Hematopoietic multipotent progenitor cell (in vitro differentiated cells): ENCODE measurements at regions not wholly inside any gene's neighbourhood (a gene's known extent, or its start where the extent isn't known, plus 50 kb on each side); places are given as distances from the start of the nearest gene placed in this dataset.
"Not testable (repeated sequence)": the region's sequence is repeated elsewhere in the genome, so short reads cannot be mapped to it uniquely, and the experiment has no call there.

Experiments
- DNase-seq, 3 donors: peaks; one replicate each; pipeline ENCODE4 v3.0.0-alpha.2; 2011 to 2015; ENCODE audit warnings: low read depth in 2 of 3, low spot score in 2 of 3

GRCh38 chr10:77740396-77740795 is 102.8 kb upstream of the KCNMA1 start:
- DNase-seq, result not testable (repeated sequence)

- DNase-seq, result no peak
Observed at GRCh38 chr10:77738496-77739158, 101.0 kb upstream of the KCNMA1 start.

GRCh38 chr10:77737608-77738007 is 100.0 kb upstream of the KCNMA1 start:
- no peak for DNase-seq

GRCh38 chr10:77735136-77735535 is 97.5 kb upstream of the KCNMA1 start:
- DNase-seq, result not testable (repeated sequence)

- no peak for DNase-seq
Observed at GRCh38 chr10:77732213-77733003, 94.8 kb upstream of the KCNMA1 start.

GRCh38 chr10:77727481-77727880 is 89.9 kb upstream of the KCNMA1 start:
- no peak for DNase-seq

- no peak for DNase-seq
Observed at GRCh38 chr10:77726732-77727131, 89.1 kb upstream of the KCNMA1 start.

- DNase-seq, result no peak
Observed at GRCh38 chr10:77726301-77726700, 88.7 kb upstream of the KCNMA1 start.

- DNase-seq, result no peak
Observed at GRCh38 chr10:77724820-77725219, 87.2 kb upstream of the KCNMA1 start.

GRCh38 chr10:77723376-77723775 is 85.8 kb upstream of the KCNMA1 start:
- DNase-seq, result no peak

- DNase-seq, result not testable (repeated sequence)
Observed at GRCh38 chr10:77722956-77723355, 85.3 kb upstream of the KCNMA1 start.

- DNase-seq, result no peak
Observed at GRCh38 chr10:77721815-77722214, 84.2 kb upstream of the KCNMA1 start.

- DNase-seq, result no peak
Observed at GRCh38 chr10:77718957-77719356, 81.3 kb upstream of the KCNMA1 start.

GRCh38 chr10:77718312-77718711 is 80.7 kb upstream of the KCNMA1 start:
- not testable (repeated sequence) for DNase-seq

- DNase-seq, result no peak
Observed at GRCh38 chr10:77717336-77717735, 79.7 kb upstream of the KCNMA1 start.

GRCh38 chr10:77716458-77717317 is 79.1 kb upstream of the KCNMA1 start:
- no peak for DNase-seq

GRCh38 chr10:77715536-77715935 is 77.9 kb upstream of the KCNMA1 start:
- DNase-seq, result no peak

GRCh38 chr10:77715088-77715487 is 77.5 kb upstream of the KCNMA1 start:
- no peak for DNase-seq

- no peak for DNase-seq
Observed at GRCh38 chr10:77713521-77714280, 76.1 kb upstream of the KCNMA1 start.

GRCh38 chr10:77712207-77712606 is 74.6 kb upstream of the KCNMA1 start:
- no peak for DNase-seq

GRCh38 chr10:77711683-77712049 is 74.1 kb upstream of the KCNMA1 start:
- no peak for DNase-seq
